NCI-H2029 treated with DMSO at 0.1 percent for 48 hours (cell line): ENCODE measurements at regions not wholly inside any gene's neighbourhood (a gene's known extent, or its start where the extent isn't known, plus 50 kb on each side); places are given as distances from the start of the nearest gene placed in this dataset.

Experiments used
- DNase-seq: peaks from one replicate; lab custom pipeline; 2025; lab: John Stamatoyannopoulos, UW

DNA sequence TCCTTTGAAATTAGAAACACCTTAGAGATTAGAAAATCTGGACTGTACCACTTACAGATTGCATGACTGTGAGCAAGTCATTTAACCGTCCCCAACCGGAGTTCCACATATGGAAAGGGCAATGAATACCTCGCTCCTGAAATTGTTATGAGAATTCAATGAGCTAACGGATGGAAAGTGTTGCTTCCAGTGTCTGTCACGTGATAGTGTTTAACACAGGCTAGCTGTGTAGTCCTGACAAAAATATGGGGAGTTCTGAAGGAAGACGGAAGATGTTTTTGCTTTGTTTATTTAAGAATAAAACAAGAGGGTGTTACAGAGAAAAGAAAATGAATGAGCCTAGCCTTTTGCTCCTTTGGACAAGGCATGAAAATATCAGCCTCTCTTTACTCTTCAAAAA, 150.7 kb upstream of the SEMA6D start:
- DNase-seq, result no peak

DNA sequence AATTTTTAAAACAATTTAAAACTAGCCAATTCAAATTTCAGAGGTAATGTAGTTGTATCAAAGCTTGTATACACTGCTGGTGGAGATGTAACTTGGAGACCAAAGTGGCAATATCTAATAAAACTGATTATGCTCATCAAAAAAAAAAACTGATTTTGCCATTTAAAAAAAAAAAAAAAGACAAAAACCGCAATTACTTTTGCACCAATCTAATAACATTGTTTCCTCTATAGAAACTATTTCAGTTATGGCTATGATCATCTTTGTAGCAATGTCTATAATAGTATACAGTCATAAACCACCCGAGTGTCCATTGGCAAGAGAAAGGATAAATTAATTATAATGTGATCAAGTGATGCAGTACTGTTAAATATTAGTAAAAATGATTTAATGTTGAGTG, 149.3 kb upstream of the SEMA6D start:
- no peak for DNase-seq

DNA sequence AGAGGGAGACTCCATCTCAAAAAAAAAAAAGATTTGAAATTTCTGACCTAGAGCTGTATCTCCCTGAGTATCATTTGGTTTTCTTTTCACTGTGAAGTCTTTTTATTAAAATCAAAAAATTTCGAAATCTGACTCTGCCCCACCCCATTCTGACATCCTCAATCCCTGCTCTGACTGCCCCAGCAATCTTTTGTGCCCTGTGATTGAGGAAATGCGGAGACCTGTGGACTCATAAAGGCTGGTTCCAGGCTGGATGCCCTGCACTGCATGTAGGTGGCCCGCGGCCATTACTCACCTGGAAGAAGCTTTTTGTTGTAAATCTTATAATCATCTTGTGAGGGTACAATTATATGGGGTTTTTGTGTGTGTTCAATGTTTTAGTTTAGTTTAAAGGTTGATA, 147.3 kb upstream of the SEMA6D start:
- no peak for DNase-seq

DNA sequence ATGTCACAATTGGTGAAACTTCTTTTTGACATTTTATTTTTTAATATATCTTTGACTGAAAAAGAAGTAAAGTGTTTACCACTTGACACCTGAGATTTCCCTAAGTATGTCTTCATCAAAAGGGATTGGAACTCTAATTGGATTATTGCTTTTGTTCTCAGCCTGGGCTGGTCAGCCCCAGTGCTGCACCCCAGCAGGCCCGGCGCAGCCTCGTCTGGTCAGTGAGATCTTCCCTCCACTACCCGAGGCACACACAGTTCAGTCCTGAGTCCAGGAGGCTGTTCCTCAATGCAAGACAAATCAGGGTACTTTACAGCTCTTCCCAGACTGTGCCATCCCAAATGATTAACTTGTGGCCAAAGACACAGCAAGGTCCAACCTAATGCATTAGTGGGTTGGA, 146.9 kb upstream of the SEMA6D start:
- DNase-seq, result no peak

DNA sequence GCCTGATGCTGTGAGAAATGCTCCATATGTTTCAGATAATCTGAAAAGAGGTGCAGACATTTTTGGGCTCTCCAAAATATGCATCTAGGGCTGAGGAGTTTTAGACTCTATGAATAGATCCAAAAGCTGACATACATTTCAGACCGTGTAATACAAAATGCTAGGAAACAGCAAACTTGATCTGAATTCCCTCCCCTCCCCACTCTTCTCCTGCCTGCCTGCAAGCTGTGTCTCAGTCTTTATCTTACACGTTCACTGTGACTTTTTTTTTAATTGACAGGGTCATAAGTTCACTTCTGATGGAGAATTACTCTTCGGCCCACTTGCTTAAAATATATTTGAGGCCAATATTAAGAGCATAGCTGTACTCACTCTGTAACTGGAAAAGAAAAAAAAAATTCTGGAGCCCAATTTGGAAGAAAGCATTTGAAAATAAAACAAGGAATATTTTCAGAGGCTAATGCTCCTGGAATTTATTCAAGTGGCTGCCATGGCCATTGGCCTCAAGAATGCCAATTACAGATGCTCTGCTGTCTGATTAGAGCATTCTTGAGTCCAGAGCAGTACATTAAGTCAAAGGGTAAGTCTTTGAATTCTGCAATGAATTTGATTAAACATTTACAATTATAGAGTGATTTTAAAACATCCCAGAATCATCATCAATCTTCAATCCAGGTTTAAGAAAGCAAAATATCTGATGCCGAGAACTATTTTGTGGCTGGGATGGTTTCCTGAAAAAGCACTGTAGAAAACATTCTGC, 146.2 kb upstream of the SEMA6D start:
- no peak for DNase-seq

DNA sequence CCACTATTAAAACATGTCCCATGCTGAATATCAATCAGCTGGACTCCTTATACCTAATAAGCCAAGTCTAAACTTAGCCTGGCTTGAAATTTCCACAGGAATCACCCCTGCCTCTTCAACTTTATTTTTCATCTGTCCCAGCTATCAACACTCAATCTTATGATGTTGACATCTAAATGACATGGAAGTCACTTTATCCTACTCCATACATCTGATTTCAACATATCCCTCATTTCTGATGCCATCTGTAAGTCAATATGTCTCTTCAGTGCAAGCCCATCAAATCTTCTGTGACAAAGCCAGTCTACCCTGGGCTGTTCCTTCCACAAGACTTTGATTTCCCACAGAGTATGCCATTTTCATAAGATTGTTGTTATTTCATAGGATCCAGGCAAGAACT, 143.6 kb upstream of the SEMA6D start:
- DNase-seq, result no peak

DNA sequence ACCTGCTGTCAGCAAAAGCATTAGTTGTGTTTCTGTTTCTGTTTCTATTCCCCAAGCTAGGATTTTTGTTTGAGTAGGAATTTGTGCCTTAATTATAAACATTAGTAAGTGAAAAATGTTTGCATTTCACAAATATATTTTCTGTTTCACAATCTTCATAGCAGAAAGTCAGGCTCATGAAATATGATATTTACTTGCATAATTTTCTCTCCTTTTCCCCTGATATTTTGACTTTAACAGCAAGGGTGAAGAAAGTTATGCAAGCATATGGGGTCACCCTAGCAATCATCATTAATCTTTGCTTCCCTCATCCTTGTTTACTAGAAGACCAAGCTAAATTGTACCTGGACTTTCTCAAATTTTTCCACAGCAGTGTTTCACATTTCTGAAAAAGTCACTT, 140.3 kb upstream of the SEMA6D start:
- DNase-seq, result no peak

DNA sequence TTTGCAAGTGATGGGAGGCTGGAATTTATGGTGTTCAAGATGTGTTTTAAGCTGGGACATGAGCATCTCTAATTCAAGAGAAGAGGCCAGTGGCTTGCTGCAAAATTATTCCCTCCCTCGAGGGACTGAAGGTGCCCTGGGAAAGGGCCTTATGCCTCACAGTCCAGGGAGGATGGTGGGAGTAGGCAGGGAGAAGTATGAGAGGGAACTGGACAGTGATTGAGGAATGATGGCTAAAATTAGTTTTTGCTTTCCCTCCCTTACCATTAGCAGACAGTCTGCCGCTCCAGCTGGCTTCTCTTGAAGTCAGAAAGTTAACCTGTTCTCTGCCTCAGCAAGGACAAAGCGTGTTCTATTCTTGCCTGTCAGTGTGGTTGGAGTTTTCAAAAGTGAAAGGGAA, 139.8 kb upstream of the SEMA6D start:
- DNase-seq, result no peak

DNA sequence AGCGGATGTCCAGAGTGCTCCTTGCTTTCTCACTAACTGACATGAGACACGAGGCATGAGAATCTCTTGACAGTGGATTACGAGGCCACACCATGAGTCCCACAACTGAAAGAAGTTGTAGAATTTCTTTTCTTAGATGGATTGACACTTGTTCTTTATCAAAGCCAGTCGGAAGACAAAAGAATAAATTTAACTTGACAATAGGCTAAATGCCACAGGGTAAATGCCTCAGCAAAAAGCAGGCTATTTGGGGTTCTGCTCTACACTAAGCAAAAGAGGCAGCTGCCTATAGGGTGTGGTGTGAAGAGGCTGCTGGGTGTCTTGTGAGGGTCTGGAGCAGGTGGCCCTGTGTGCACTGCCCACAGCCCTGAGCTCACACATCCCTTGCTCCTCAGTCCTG, 135.1 kb upstream of the SEMA6D start:
- no peak for DNase-seq

DNA sequence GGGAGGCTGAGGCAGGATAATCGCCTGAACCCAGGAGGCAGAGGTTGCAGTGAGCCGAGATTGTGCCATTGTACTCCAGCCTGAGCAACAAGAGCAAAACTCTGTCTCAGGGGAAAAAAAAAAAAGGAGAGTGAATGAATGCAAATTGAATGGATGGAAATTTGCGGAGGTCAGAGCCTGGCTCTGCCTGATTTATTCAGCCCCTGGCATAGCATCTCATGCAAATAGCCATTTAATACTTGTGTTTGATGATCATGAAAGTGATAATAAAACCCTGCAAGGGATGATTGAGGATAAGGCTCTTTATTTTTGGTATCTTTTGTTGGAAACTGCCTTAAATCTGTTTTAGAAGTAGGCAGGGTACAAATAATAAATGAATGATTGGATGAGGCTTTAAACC, 133.0 kb upstream of the SEMA6D start:
- DNase-seq, result no peak

DNA sequence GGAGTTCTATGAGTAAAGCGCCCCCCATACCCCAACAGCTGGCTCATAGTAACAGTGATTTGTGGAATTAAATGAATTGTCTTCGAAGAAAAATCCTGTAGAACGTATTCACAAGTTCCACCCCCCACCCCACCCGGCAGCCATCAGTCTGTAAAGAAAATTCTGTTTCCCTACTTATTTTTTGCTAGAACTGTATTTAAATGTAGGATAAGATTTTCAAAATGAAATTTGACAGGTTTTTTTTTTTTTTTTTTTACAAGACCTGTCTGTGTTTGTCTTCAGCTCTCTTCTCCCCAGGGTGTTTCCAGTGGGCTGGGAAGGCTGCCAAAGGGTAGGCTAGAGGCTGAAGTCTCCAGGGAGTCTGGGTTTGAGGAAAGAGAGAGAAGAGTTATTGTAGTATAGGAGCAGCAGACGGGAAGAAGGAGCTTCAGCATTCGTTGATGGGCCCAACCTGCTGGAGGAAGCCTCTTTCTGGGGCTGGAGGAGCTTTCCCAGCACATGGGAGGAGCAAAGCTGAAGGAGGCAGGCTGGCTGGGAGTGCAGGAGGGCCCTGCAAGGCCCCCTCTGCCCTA, 130.6 kb upstream of the SEMA6D start:
- DNase-seq, result peak; percentile 18

DNA sequence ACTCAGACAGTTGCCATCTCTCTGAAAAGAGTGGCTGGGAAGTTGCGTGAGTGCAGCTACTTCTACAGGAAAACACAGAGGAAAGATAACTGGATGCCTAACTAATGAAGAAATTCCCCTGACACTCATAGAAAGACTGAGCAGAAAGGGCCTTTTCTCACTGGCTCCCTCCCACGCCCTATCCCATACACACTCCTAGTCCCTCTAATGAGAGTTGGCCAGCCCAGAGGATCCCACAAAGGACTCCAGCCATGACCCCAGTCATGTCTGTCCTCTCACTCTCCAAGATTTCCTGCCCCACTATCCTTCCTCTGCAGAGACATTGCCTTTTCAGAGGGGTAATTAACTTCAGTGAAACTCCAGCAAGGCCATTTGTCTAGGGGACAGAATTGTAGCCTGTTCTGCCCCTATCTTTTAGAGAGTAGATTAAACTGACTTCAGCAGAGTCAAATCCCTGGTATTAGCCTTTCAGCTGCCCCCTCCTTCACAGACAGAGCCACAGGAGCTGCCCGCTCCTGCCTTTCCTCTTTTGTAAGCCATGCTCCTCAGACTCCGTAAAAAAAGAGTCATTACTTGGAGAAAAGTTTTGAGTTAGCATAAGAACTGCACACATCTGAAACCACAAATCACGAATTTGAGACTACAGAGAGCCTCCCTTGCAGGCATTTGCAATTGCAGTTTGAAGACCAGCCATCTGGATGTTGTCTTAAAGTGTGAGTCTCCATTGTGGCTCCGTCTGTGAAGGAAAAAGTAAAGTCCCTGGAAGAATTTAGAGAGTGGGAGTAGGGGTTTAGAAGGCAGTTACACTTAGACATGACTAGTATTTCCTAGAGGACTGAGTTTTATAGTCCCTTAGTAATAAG, 129.1 kb upstream of the SEMA6D start:
- DNase-seq, result no peak

DNA sequence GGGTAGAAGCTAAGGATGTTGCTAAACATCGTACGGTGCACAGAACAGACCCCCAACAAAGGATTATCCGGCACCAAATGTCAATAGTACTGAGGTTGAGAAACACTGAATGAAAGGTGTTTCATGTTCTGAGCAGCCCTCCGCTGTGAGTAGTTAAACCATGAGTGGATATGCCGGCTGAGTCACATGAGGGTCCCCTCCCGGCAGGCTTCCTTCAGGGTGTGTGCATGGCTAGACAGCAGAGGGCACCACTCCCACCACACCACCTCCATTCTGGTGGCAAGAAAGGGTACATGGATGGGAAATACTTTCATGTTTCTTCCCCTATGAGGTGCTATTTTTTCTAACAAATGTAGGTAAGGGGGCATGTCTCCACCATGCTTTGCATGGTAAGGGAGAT, 128.3 kb upstream of the SEMA6D start:
- DNase-seq, result no peak

DNA sequence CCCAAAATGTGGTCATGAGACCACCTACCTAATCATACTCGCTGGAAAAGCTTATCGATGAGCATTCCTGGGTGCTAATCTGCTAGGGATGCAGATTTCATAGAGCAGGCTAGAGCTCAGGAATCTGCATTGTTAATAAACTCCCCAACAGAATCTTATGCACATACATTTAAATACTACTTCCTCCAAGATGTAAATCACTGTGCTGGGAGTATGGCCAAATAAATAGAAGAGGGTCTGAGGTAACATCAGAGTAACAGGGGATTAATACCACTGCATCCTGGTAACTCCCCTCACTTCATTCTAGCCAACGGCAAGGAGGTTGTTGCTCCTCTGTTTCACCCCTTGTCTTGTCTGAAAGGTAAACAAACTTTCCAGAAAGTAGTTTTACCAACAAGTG, 118.3 kb upstream of the SEMA6D start:
- no peak for DNase-seq

DNA sequence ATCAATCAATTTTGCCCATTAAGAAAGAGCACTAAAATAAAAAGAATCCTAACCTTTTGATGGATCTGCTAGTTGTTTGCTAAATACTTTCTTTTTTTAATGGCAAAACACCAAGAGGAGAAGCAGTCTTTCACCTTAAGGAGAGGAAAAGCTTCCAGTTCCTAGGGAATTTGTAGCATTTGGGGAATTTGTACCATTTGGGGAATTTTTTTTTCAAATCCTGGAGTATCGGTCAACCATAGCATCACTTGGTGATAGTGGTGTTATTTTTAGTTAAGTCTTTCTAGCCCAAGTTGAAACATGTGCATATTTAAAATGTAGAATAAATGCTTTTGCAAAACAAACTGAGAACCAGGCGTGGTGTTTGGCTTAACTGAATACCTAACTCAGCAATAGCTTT, 117.5 kb upstream of the SEMA6D start:
- DNase-seq, result no peak

DNA sequence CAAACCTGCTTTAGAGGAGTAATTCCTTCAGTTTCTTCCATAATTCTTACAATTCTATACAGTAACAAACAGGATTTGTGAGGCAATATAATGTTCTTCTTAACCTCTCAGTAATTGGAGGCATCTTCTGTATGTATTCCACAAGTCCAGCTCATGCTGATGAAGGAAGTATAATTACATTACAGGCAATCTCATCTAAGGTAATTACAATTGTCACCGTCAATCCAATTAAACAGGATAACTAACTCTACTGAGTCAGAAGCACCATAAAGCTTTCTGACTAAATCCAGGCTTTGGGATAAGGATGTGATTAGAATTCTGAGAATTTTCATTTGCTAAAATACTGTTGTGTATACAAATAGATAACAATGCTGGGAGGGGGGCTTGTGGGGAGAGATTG, 115.2 kb upstream of the SEMA6D start:
- no peak for DNase-seq

DNA sequence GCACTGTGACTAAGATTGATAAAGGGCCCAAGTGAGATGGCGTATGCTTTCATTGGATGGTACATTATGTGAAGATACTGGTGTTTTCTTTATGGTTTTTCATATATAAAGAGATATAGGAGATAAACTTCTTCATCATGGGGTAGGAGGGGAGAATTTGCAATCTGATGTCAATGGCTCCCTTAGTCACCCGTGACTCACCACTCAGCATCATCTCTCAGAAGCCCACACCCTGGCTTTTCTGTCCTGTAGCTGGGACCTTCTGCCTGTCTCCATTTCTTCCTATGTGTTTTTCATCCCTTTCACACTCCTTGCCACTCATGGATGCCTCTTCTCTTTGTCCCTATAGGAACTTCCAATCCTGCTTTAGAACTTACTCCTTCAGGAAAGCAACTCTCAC, 114.3 kb upstream of the SEMA6D start:
- no peak for DNase-seq

DNA sequence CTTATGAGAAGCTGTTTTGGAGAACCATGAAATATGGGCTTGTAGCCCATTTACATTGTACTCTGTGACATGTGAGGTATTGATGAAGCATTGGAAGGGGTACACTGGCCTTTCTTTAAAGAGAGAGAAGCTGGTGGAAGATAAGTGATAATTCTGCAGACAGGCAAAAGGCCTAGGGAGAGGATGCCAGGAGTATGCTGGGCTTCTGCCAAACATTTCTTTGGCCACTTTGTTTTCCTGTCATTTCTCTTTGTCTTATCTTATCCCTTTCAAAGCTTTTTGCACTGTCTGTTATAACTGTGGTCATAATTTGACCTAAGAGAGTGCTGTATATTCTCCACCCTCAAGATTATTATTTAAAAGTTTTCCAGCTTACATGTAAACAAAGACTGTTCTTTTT, 109.6 kb upstream of the SEMA6D start:
- no peak for DNase-seq

DNA sequence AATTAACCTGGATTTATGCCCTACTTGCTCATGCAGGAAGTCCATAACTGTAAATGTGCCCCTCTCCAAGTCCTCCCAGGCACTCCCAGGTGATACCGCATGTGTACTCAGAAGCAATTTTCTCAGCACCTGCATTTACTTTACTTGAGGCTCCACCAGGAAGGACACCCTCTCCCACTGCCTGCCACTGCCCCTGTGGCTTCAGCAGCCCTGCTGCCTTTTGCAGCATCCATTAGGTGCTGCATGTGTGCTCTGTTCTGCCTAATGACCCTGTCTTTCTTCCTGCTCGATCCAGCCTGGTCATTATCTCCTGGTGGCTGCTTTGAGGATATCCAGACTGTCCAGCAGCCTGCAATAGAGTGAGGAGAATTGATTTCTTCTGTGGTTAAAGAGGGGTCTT, 107.6 kb upstream of the SEMA6D start:
- DNase-seq, result no peak

DNA sequence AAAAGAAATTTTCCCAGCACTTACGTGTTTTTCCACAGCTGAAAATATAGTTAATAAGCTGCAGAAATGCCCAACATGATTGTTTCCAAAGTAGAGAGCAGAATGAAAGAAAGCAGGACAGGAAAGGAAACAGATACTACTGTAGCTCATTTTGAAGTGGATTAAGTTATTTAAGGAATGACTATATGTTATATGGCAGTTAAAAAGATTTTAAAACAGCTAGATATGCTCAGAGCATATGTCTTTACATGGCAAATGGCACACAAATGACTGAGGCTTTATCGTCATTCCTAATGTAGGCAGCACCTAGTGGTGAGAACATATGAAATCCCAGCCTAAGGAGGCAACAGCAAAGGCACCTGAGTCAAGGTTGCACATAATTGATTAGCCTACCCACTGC, 106.6 kb upstream of the SEMA6D start:
- DNase-seq, result no peak

DNA sequence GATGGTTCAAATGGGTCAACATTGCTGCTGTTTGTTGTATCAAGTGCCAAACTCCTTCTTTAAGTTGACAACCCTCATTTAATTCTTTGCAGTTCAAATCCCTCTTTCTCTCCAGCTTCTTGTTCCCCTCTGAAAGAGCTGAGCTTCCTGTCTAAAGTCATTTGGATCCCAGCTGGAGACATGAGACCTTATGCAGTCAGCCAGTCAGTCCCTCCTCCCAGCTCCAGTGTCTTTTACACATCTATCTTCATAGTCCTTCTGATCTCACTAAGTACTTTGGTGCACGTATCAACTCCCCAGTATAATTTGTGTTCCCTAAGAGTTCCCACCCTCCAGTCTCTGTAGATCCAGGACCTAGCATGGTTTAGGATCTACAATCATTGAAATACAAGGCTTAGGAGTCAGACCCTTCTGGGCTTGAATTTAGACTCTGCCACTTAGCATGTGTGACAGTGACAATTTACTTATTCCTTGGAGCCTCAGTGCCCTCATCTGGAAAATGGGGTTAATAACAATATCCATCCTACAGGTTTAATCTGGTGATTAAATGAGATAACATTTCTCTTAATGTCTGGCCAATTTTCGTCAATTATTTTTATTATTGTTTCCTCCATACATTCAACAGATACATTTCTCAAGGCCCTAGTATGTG, 102.8 kb upstream of the SEMA6D start:
- DNase-seq, result no peak

DNA sequence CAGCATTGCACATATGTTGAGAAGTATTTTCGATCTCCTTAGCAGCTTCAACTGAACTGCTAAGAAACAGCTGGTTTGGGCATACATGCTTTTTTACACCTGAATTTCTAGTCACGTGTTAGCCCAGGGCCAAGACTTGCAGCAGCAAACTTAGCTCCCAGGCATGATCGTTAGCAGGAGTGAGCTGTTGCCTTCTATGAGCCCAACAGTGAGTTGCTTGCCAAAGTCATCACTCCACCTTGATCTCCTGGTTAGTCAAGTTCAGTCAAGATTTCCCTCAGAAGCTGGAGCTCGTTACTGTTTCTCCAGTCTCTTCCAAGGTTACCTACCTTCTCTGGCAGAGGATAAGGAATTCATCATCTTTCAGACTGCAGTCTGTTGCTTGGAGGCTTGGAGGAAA, 100.4 kb upstream of the SEMA6D start:
- DNase-seq, result no peak

DNA sequence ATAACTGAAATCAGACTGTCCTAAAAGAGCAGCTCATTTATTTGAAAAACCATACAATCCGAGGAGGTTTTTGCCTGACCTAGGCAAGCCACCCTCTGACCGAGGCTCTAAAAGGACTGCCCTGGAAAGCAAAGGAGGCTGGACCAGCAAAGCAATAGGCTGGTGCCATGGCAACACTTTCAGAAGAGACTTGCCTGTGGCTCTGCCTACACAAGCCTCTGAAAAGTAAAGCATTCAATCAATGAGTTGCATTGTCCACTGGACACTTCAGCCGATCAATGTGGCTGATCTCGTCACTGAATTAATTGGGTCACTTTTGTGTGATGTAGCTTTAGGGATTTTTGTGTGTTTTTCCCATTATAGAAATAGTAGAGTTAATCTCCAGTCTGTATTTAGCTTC, 99.1 kb upstream of the SEMA6D start:
- no peak for DNase-seq
